NB4 (cell line): ENCODE measurements at regions not wholly inside any gene's neighbourhood (a gene's known extent, or its start where the extent isn't known, plus 50 kb on each side); places are given as distances from the start of the nearest gene placed in this dataset.

Experiments
- POLR2A ChIP-seq: IDR thresholded peaks from 2 replicates; pipeline ENCODE4 v1.6.1; 2011; ENCODE audit warnings: mild to moderate bottlenecking; ENCODE audit not compliant: insufficient read length; ENCODE audit errors: extremely low read depth
- TF ChIP-seq, protein P1 (sequence below): IDR thresholded peaks from one replicate; pipeline ENCODE4 v1.5.1; 2012; ENCODE audit warnings: low read depth, low read length

DNA sequence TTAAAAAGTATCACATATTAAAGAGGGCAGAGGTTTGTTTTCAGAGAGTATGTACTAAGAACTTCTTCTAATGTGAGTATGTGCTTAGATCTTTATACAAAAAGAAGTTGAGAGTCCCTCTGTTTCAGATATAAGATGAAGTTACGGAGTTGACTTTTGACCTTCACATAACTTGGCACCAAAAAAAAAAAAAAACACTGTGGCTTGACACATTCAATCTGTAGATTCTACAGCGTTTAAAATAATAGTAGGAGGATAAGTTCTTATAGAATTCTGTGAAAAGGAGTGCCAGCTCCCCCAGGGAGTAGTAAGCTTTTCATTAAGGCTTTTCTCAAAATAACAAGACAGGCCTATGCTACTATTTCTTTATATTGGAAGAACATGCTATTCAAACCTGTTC, 105.4 kb upstream of the LRP1B start:
- TF ChIP-seq, protein P1, sequence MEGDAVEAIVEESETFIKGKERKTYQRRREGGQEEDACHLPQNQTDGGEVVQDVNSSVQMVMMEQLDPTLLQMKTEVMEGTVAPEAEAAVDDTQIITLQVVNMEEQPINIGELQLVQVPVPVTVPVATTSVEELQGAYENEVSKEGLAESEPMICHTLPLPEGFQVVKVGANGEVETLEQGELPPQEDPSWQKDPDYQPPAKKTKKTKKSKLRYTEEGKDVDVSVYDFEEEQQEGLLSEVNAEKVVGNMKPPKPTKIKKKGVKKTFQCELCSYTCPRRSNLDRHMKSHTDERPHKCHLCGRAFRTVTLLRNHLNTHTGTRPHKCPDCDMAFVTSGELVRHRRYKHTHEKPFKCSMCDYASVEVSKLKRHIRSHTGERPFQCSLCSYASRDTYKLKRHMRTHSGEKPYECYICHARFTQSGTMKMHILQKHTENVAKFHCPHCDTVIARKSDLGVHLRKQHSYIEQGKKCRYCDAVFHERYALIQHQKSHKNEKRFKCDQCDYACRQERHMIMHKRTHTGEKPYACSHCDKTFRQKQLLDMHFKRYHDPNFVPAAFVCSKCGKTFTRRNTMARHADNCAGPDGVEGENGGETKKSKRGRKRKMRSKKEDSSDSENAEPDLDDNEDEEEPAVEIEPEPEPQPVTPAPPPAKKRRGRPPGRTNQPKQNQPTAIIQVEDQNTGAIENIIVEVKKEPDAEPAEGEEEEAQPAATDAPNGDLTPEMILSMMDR: no peak
- no peak for TF ChIP-seq POLR2A
